ENCODE measurements at regions not wholly inside any gene's neighbourhood (a gene's known extent, or its start where the extent isn't known, plus 50 kb on each side); places are given as distances from the start of the nearest gene placed in this dataset.

- TF ChIP-seq CTCF (IDR thresholded peaks at IDR 0.05) (no peak), POLR2A (IDR thresholded peaks at IDR 0.05) (no peak)
These were observed 300.9 kb downstream of the PREX1 start for GRCh38 chr20:48526936-48527335.
